Liver (tissue), 7 donors: ENCODE measurements at regions not wholly inside any gene's neighbourhood (a gene's known extent, or its start where the extent isn't known, plus 50 kb on each side); places are given as distances from the start of the nearest gene placed in this dataset.

Experiments used
- DNase-seq: peaks from one replicate; pipeline ENCODE4 v3.0.0-alpha.2; 2017; ENCODE audit warnings: low spot score
- H3K27ac ChIP-seq, 2 donors: one replicate each; pipeline ENCODE4 v1.7.0; 2013; ENCODE audit warnings: inconsistent platforms in 2 of 2, low read length in 2 of 2, control low read depth in 1 of 2, low read depth in 1 of 2, mild to moderate bottlenecking in 1 of 2
- H3K27me3 ChIP-seq, 4 donors: one replicate each; pipeline versions ENCODE4 v1.6.1 to v1.7.0; 2013; ENCODE audit warnings: low read length in 3 of 4, inconsistent platforms in 1 of 4, mild to moderate bottlenecking in 1 of 4, moderate library complexity in 1 of 4; ENCODE audit not compliant: control insufficient read depth in 4 of 4, insufficient read depth in 4 of 4
- H3K36me3 ChIP-seq, 4 donors: one replicate each; pipeline versions ENCODE4 v1.6.1 to v1.7.0; 2013; ENCODE audit warnings: low read length in 3 of 4, mild to moderate bottlenecking in 3 of 4, low read depth in 1 of 4, moderate library complexity in 1 of 4; ENCODE audit not compliant: control insufficient read depth in 4 of 4, insufficient read depth in 3 of 4
- H3K4me1 ChIP-seq, 4 donors: one replicate each; pipeline versions ENCODE4 v1.6.1 to v1.7.0; 2013; ENCODE audit warnings: low read length in 3 of 4, mild to moderate bottlenecking in 3 of 4, moderate library complexity in 1 of 4; ENCODE audit not compliant: control insufficient read depth in 4 of 4, insufficient read depth in 4 of 4
- H3K4me3 ChIP-seq, 3 donors: one replicate each; pipeline versions ENCODE4 v1.6.1 to v1.7.0; 2013; ENCODE audit warnings: low read length in 3 of 3, control low read depth in 1 of 3, low read depth in 1 of 3, mild to moderate bottlenecking in 1 of 3
- H3K9ac ChIP-seq, 2 donors: one replicate each; pipeline ENCODE4 v1.7.0; 2013; ENCODE audit warnings: low read length in 2 of 2, mild to moderate bottlenecking in 2 of 2, moderate library complexity in 2 of 2, control low read depth in 1 of 2, low read depth in 1 of 2
- H3K9me3 ChIP-seq, 4 donors: one replicate each; pipeline versions ENCODE4 v1.6.1 to v1.7.0; 2013; ENCODE audit warnings: low read length in 3 of 4; ENCODE audit not compliant: control insufficient read depth in 4 of 4
- EGR1 ChIP-seq, 2 donors: IDR thresholded peaks; 2 replicates each; pipeline ENCODE4 v1.6.1; 2016 to 2018; ENCODE audit warnings: antibody characterized with exemption in 2 of 2, low read depth in 2 of 2
- FOXA1 ChIP-seq: IDR thresholded peaks from 2 replicates; pipeline ENCODE4 v1.6.1; 2016; ENCODE audit warnings: antibody characterized with exemption
- FOXA2 ChIP-seq: IDR thresholded peaks from 2 replicates; pipeline ENCODE4 v1.6.1; 2016; ENCODE audit warnings: antibody characterized with exemption
- GABPA ChIP-seq, 2 donors: IDR thresholded peaks in 1 of 2; conservative IDR thresholded peaks in 1 of 2; 2 replicates each; pipeline ENCODE4 v1.6.1; 2016; ENCODE audit warnings: antibody characterized with exemption in 2 of 2, mild to moderate bottlenecking in 1 of 2, moderate library complexity in 1 of 2
- HNF4A ChIP-seq, 2 donors: conservative IDR thresholded peaks; 2 replicates each; pipeline ENCODE4 v1.6.1; 2016; ENCODE audit warnings: antibody characterized with exemption in 2 of 2, mild to moderate bottlenecking in 2 of 2
- HNF4G ChIP-seq: IDR thresholded peaks from 2 replicates; pipeline ENCODE4 v1.6.1; 2016; ENCODE audit warnings: antibody characterized with exemption
- JUND ChIP-seq, 2 donors: IDR thresholded peaks; 2 replicates each; pipeline ENCODE4 v1.6.1; 2016; ENCODE audit warnings: antibody characterized with exemption in 2 of 2
- NR2F2 ChIP-seq: IDR thresholded peaks from 2 replicates; pipeline ENCODE4 v1.6.1; 2016; ENCODE audit warnings: antibody characterized with exemption
- RAD21 ChIP-seq, 2 donors: IDR thresholded peaks; 2 replicates each; pipeline ENCODE4 v1.6.1; 2016; ENCODE audit warnings: antibody characterized with exemption in 2 of 2, mild to moderate bottlenecking in 2 of 2
- RXRA ChIP-seq, 2 donors: IDR thresholded peaks; 2 replicates each; pipeline ENCODE4 v1.6.1; 2017 to 2018; ENCODE audit warnings: antibody characterized with exemption in 2 of 2, mild to moderate bottlenecking in 1 of 2
- SP1 ChIP-seq: IDR thresholded peaks from 2 replicates; pipeline ENCODE4 v1.6.1; 2018; ENCODE audit warnings: antibody characterized with exemption, mild to moderate bottlenecking
- TAF1 ChIP-seq: conservative IDR thresholded peaks from 2 replicates; pipeline ENCODE4 v1.6.1; 2016; ENCODE audit warnings: antibody characterized with exemption, mild to moderate bottlenecking
- YY1 ChIP-seq: IDR thresholded peaks from 2 replicates; pipeline ENCODE4 v1.6.1; 2016; ENCODE audit warnings: antibody characterized with exemption, mild to moderate bottlenecking
- WGBS: extraction: QIAGEN DNeasy Blood & Tissue Kit; methylation state at CpG from one replicate; pipeline ENCODE4 v1.1.7; 2013; 5-methylcytosine and 5-hydroxymethylcytosine counted together
- TF ChIP-seq, protein P1 (sequence below): IDR thresholded peaks from 2 replicates; pipeline ENCODE4 v1.6.1; 2016; ENCODE audit warnings: antibody characterized with exemption
- TF ChIP-seq, protein P2 (sequence below): IDR thresholded peaks from 2 replicates; pipeline ENCODE4 v1.6.1; 2016; ENCODE audit warnings: antibody characterized with exemption, mild to moderate bottlenecking
- TF ChIP-seq, protein P3 (sequence below): IDR thresholded peaks from 2 replicates; pipeline ENCODE4 v1.6.1; 2016; ENCODE audit warnings: antibody characterized with exemption
- donor health status: healthy.
- donor health status: healthy.
- donor health status: healthy.
- donor health status: healthy.

DNA sequence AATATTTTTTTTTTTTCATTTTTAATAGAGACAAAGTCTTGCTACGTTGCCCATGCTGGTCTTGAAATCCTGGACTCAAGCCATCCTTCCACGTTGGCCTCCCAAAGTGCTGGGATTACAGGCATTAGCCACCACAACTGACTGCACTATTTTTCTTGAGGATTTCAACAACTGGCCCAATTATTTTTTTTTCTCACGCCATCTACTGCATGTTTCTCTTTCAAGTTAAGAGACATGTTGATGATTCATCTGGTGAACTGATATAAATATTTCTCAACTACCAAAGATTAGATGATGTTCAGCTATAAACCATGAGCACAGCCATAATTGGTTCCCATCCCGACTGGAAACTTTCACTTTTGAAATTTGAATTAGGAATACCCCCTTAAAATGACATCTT lies 688.4 kb upstream of the SYT4 start:
- no peak for TF ChIP-seq HNF4G
- no peak for TF ChIP-seq TAF1
- no peak for TF ChIP-seq JUND (IDR thresholded peaks at IDR 0.05)
- TF ChIP-seq RXRA (IDR thresholded peaks at IDR 0.05) = no peak
- no peak for TF ChIP-seq EGR1 (IDR thresholded peaks at IDR 0.05; ENCODE audit: low read depth in 2 of 2)
- TF ChIP-seq GABPA (IDR thresholded peaks at IDR 0.05 in 1 of 2, conservative IDR thresholded peaks at IDR 0.05 in 1 of 2) = no peak
- TF ChIP-seq YY1 = no peak
- TF ChIP-seq HNF4A (conservative IDR thresholded peaks at IDR 0.05) = no peak
- TF ChIP-seq RAD21 (IDR thresholded peaks at IDR 0.05) = no peak
- TF ChIP-seq, protein P1, sequence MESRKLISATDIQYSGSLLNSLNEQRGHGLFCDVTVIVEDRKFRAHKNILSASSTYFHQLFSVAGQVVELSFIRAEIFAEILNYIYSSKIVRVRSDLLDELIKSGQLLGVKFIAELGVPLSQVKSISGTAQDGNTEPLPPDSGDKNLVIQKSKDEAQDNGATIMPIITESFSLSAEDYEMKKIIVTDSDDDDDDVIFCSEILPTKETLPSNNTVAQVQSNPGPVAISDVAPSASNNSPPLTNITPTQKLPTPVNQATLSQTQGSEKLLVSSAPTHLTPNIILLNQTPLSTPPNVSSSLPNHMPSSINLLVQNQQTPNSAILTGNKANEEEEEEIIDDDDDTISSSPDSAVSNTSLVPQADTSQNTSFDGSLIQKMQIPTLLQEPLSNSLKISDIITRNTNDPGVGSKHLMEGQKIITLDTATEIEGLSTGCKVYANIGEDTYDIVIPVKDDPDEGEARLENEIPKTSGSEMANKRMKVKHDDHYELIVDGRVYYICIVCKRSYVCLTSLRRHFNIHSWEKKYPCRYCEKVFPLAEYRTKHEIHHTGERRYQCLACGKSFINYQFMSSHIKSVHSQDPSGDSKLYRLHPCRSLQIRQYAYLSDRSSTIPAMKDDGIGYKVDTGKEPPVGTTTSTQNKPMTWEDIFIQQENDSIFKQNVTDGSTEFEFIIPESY = no peak
- no peak for TF ChIP-seq FOXA2
- TF ChIP-seq, protein P2, sequence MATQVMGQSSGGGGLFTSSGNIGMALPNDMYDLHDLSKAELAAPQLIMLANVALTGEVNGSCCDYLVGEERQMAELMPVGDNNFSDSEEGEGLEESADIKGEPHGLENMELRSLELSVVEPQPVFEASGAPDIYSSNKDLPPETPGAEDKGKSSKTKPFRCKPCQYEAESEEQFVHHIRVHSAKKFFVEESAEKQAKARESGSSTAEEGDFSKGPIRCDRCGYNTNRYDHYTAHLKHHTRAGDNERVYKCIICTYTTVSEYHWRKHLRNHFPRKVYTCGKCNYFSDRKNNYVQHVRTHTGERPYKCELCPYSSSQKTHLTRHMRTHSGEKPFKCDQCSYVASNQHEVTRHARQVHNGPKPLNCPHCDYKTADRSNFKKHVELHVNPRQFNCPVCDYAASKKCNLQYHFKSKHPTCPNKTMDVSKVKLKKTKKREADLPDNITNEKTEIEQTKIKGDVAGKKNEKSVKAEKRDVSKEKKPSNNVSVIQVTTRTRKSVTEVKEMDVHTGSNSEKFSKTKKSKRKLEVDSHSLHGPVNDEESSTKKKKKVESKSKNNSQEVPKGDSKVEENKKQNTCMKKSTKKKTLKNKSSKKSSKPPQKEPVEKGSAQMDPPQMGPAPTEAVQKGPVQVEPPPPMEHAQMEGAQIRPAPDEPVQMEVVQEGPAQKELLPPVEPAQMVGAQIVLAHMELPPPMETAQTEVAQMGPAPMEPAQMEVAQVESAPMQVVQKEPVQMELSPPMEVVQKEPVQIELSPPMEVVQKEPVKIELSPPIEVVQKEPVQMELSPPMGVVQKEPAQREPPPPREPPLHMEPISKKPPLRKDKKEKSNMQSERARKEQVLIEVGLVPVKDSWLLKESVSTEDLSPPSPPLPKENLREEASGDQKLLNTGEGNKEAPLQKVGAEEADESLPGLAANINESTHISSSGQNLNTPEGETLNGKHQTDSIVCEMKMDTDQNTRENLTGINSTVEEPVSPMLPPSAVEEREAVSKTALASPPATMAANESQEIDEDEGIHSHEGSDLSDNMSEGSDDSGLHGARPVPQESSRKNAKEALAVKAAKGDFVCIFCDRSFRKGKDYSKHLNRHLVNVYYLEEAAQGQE = no peak
- no peak for TF ChIP-seq NR2F2

DNA sequence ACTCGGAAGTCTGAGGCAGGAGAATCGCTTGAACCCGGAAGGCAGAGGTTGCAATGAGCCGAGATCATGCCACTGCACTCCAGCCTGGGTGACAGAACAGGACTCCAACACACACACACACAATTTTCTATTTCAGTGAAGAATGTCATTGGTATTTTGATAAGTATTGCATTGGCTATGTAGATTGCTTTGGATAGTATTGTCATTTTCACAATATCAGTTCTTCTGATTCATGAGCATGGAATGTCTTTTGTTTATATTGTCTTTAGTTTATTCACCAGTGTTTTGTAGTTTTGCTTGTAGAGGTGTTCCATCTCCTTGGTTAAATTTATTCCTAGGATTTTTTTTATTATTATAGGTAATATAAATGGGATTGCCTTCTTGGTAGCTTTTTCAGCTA lies 693.4 kb upstream of the SYT4 start:
- DNase-seq = no peak

More for the DNA sequence above, 688.4 kb upstream of the SYT4 start:
- Histone ChIP-seq H3K36me3 (no peaks in the 10 kb centered on the region), H3K9me3 (no peaks in the 10 kb centered on the region), H3K9ac (no peak overlapping the region), H3K27ac (no peak overlapping the region), H3K4me1 (no peaks in the 10 kb centered on the region), H3K27me3 (no peaks in the 10 kb centered on the region), H3K4me3 (no peak overlapping the region)
- WGBS = 64% methylated on average over 4 of the region's 4 CpGs
- no peak for DNase-seq

DNA sequence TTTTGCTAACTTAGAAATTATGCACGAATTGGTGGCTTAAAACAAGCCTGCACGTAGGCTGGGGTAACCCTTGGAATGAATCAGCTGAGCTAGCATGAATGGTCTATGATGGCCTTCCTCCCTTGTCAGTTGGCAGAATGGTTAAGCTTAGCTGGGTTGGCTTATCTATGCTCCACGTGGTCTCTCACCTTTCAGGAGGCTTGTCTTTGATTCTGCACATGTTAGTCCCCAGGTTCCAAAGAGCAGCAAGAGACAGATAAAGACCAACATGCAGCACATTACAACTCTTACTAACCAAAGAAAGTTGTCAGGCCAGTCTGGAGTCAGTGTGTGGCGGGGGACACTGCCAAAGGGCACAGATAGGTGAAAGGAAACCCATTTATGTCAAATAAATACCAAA lies 700.9 kb upstream of the SYT4 start:
- Histone ChIP-seq H3K9ac (no peak overlapping the region), H3K4me3 (no peak overlapping the region), H3K36me3 (no peaks in the 10 kb centered on the region), H3K9me3 (no peaks in the 10 kb centered on the region), H3K27ac (no peak overlapping the region), H3K4me1 (no peaks in the 10 kb centered on the region), H3K27me3 (peaks cover 0 to 3% (median 0%) of the 10 kb centered on the region in 4 donors)
- WGBS = 64% methylated on average over 4 of the region's 4 CpGs
- TF ChIP-seq EGR1 (IDR thresholded peaks at IDR 0.05; ENCODE audit: low read depth in 2 of 2) (no peak), HNF4A (conservative IDR thresholded peaks at IDR 0.05) (no peak), NR2F2 (no peak), FOXA2 (no peak), SP1 (no peak)
- TF ChIP-seq, protein P3, sequence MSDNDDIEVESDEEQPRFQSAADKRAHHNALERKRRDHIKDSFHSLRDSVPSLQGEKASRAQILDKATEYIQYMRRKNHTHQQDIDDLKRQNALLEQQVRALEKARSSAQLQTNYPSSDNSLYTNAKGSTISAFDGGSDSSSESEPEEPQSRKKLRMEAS = no peak
- TF ChIP-seq, protein P1 = no peak
- DNase-seq = no peak

More for the DNA sequence above, 693.4 kb upstream of the SYT4 start:
- H3K4me3 ChIP-seq = no peak overlapping the region
- no peaks in the 10 kb centered on the region for H3K36me3 ChIP-seq
- TF ChIP-seq YY1 = no peak
- TF ChIP-seq FOXA1 = no peak
- no peak for TF ChIP-seq RAD21 (IDR thresholded peaks at IDR 0.05)
- H3K9me3 ChIP-seq = no peaks in the 10 kb centered on the region
- 92% methylated on average over 4 of the region's 4 CpGs for WGBS
- H3K27me3 ChIP-seq = peaks cover 0 to 2% (median 0%) of the 10 kb centered on the region in 4 donors
- H3K4me1 ChIP-seq = no peaks in the 10 kb centered on the region
- no peak overlapping the region for H3K27ac ChIP-seq
- H3K9ac ChIP-seq = no peak overlapping the region
